RPMI8226 (cell line): ENCODE measurements at regions not wholly inside any gene's neighbourhood (a gene's known extent, or its start where the extent isn't known, plus 50 kb on each side); places are given as distances from the start of the nearest gene placed in this dataset.

Experiments used
- DNase-seq: peaks from one replicate; pipeline ENCODE4 v3.0.0-alpha.2; 2015

DNA sequence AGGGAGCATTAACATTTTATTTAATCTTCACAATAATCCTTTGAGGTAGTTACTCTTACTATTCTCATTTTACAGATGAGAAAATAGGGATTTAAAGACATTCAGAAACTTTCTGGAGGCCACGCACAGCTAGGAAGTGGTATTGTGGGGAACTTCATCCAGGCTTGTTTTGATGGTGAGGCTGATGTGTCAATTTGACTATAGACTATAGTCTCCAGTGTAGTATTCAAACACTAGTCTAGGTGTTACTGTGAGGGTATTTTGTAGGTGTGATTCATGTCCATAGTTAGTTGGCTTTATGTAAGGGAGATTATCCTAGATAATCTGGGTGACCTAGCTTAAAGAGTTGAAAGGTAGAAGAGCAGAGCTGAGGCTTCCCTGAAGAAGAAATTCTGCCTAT is 54.1 kb upstream of the ELL2 start:
- no peak for DNase-seq

GRCh38 chr5:96014395-96014794 is 52.7 kb upstream of the ELL2 start:
- no peak for DNase-seq

DNA sequence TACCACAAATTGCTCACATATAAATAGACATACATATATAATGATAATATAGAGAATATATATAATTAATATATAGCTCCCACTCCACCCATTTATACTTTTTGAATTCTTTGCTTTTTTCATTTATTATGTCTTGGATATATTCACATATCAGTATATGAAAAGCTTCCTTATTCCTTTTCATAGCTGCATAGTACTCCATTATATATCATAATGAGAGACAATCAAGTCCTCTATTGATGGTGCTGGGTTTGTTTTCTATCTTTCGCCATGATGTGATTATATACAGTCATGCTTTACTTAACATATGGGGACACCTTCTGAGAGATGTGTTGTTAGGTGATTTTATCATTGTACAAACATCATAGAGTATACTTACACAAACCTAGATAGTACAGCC is 51.6 kb upstream of the ELL2 start:
- DNase-seq = no peak

DNA sequence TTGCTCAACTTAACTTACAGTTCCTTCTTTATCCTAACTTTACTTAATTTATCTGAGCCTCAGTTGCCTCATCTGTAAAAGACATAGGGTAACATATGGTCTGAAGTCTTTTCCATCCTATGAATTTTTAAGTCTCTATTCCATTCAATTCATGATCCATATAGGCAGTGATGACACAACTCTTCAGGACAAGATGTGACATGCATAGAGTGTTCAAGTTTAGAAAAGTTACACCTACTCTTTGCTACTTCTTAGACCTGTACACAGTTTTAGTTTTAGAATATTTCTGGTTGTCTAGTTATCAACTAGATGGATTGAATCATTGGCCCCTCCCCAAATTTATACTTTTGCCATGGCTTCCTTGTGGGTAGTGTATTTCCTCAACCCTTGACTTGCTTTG is 50.7 kb upstream of the ELL2 start:
- DNase-seq = no peak
